ENCODE measurements at regions not wholly inside any gene's neighbourhood (a gene's known extent, or its start where the extent isn't known, plus 50 kb on each side); places are given as distances from the start of the nearest gene placed in this dataset.
"Not testable (repeated sequence)": the region's sequence is repeated elsewhere in the genome, so short reads cannot be mapped to it uniquely, and the experiment has no call there.

GRCh38 chr1:110260194-110260593, 50.1 kb downstream of the KCNC4 start:
- no peak for DNase-seq

- DNase-seq, result no peak
These were observed 52.2 kb downstream of the KCNC4 start for GRCh38 chr1:110262296-110262695.

- DNase-seq, result no peak
These were observed 52.9 kb downstream of the KCNC4 start for GRCh38 chr1:110262846-110263631.

- DNase-seq, result no peak
These were observed 54.3 kb downstream of the KCNC4 start for GRCh38 chr1:110264430-110264829.

GRCh38 chr1:110265186-110265585, 55.1 kb downstream of the KCNC4 start:
- no peak for DNase-seq

- peak; percentile 54 for DNase-seq
These were observed 56.7 kb downstream of the KCNC4 start for GRCh38 chr1:110266834-110267233.

GRCh38 chr1:110267260-110267659, 57.1 kb downstream of the KCNC4 start:
- no peak for DNase-seq

- DNase-seq, result no peak
These were observed 61.9 kb downstream of the KCNC4 start for GRCh38 chr1:110272045-110272444.

- not testable (repeated sequence) for DNase-seq
These were observed 63.7 kb downstream of the KCNC4 start for GRCh38 chr1:110273832-110274231.

GRCh38 chr1:110280126-110280525, 59.1 kb upstream of the RBM15 start:
- no peak for DNase-seq

- no peak for DNase-seq
These were observed 58.4 kb upstream of the RBM15 start for GRCh38 chr1:110280804-110281203.

- peak; percentile 93 for DNase-seq
These were observed 57.5 kb upstream of the RBM15 start for GRCh38 chr1:110281363-110282290.

GRCh38 chr1:110282395-110282794, 56.8 kb upstream of the RBM15 start:
- peak; percentile 66 for DNase-seq

GRCh38 chr1:110283677-110284076, 55.5 kb upstream of the RBM15 start:
- DNase-seq, result no peak

- no peak for DNase-seq
These were observed 53.9 kb upstream of the RBM15 start for GRCh38 chr1:110285316-110285715.

GRCh38 chr1:110286564-110286963, 52.6 kb upstream of the RBM15 start:
- DNase-seq, result no peak

- no peak for DNase-seq
These were observed 51.1 kb upstream of the RBM15 start for GRCh38 chr1:110288111-110288510.

All from NCI-H69 (cell line).